Esophagus squamous epithelium (tissue), 5 donors: ENCODE measurements at regions not wholly inside any gene's neighbourhood (a gene's known extent, or its start where the extent isn't known, plus 50 kb on each side); places are given as distances from the start of the nearest gene placed in this dataset.

Experiments
- DNase-seq: peaks from one replicate; lab custom pipeline; 2025; lab: John Stamatoyannopoulos, UW
- H3K27ac ChIP-seq, 4 donors: fragments of 200-600 bp; sonication (generic); one replicate each; pipeline ENCODE4 v1.5.1; 2016 to 2019; ENCODE audit warnings: mild to moderate bottlenecking in 1 of 4
- H3K27me3 ChIP-seq, 4 donors: fragments of 200-600 bp; sonication (generic); 1 replicate in 3 of 4; 2 replicates in 1 of 4; pipeline versions ENCODE4 v1.5.1 to v1.6.0; 2017 to 2021; ENCODE audit warnings: antibody characterized with exemption in 1 of 4
- H3K36me3 ChIP-seq, 3 donors: fragments of 200-600 bp; sonication (generic); one replicate each; pipeline ENCODE4 v1.5.1; 2016 to 2019
- H3K4me1 ChIP-seq, 3 donors: fragments of 200-600 bp; sonication (generic); one replicate each; pipeline ENCODE4 v1.5.1; 2017 to 2019
- H3K4me3 ChIP-seq, 4 donors: fragments of 200-600 bp; sonication (generic); 1 replicate in 3 of 4; 2 replicates in 1 of 4; pipeline ENCODE4 v1.5.1; 2016 to 2019; ENCODE audit warnings: mild to moderate bottlenecking in 2 of 4, moderate library complexity in 1 of 4
- H3K9me3 ChIP-seq, 3 donors: fragments of 200-600 bp; sonication (generic); one replicate each; pipeline ENCODE4 v1.5.1; 2016 to 2019
- POLR2A ChIP-seq, 4 donors: fragments of 450-650 bp; IDR thresholded peaks; one replicate each; pipeline ENCODE4 v1.6.1; 2017; ENCODE audit warnings: antibody characterized with exemption in 4 of 4, mild to moderate bottlenecking in 4 of 4, moderate library complexity in 3 of 4
- WGBS, 2 donors: methylation state at CpG; one replicate each; pipeline ENCODE4 v1.1.5; 2018; 5-methylcytosine and 5-hydroxymethylcytosine counted together
- intact Hi-C: fragments of 100-400 bp; cut with DNase I; formaldehyde crosslinking; loops from one replicate; pipeline ENCODE4 v1.15.0; 2022
- TF ChIP-seq, protein P1 (sequence below), 6 experiments: fragments of 450-650 bp in 4 of 6; fragments of 200-600 bp in 2 of 6; sonication (generic) in 2 of 6; IDR thresholded peaks; one replicate each; pipeline ENCODE4 v1.5.1; 2016 to 2019; ENCODE audit warnings: antibody characterized with exemption in 6 of 6, mild to moderate bottlenecking in 4 of 6, moderate library complexity in 4 of 6
- donor health status: DM: yes; HTN: yes; CAD: no.

DNA sequence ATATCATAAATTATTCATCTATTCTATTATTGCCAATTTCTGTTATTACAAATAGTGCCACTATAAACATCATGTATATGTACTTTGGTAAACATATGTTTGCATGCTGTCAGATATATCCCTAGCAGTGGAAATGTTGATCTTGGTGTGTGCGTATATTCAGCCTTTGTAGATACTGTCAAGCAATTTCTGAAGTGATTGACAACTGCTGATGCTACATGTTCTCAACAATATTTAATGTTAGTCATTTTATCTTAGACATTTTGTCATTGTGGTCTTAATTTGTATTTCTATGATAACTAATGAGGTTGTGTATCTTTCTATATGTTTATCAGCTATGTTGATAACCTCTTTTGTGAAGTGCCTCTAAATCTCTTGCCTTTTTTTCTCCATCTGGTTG, 186.5 kb upstream of the NRG3 start:
- no peaks in the 10 kb centered on the region for H3K36me3 ChIP-seq
- no peaks in the 10 kb centered on the region for H3K27me3 ChIP-seq
- no peak overlapping the region for H3K4me3 ChIP-seq
- no peaks in the 10 kb centered on the region for H3K9me3 ChIP-seq
- H3K27ac ChIP-seq = no peak overlapping the region
- TF ChIP-seq POLR2A (IDR thresholded peaks at IDR 0.05) = no peak
- TF ChIP-seq, protein P1, sequence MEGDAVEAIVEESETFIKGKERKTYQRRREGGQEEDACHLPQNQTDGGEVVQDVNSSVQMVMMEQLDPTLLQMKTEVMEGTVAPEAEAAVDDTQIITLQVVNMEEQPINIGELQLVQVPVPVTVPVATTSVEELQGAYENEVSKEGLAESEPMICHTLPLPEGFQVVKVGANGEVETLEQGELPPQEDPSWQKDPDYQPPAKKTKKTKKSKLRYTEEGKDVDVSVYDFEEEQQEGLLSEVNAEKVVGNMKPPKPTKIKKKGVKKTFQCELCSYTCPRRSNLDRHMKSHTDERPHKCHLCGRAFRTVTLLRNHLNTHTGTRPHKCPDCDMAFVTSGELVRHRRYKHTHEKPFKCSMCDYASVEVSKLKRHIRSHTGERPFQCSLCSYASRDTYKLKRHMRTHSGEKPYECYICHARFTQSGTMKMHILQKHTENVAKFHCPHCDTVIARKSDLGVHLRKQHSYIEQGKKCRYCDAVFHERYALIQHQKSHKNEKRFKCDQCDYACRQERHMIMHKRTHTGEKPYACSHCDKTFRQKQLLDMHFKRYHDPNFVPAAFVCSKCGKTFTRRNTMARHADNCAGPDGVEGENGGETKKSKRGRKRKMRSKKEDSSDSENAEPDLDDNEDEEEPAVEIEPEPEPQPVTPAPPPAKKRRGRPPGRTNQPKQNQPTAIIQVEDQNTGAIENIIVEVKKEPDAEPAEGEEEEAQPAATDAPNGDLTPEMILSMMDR (IDR thresholded peaks at IDR 0.05) = no peak
- intact Hi-C loops = no loop called here
- no peak for DNase-seq
- 84 to 90% methylated on average over 1 of the region's 1 CpG for WGBS, 2 donors
- no peaks in the 10 kb centered on the region for H3K4me1 ChIP-seq

DNA sequence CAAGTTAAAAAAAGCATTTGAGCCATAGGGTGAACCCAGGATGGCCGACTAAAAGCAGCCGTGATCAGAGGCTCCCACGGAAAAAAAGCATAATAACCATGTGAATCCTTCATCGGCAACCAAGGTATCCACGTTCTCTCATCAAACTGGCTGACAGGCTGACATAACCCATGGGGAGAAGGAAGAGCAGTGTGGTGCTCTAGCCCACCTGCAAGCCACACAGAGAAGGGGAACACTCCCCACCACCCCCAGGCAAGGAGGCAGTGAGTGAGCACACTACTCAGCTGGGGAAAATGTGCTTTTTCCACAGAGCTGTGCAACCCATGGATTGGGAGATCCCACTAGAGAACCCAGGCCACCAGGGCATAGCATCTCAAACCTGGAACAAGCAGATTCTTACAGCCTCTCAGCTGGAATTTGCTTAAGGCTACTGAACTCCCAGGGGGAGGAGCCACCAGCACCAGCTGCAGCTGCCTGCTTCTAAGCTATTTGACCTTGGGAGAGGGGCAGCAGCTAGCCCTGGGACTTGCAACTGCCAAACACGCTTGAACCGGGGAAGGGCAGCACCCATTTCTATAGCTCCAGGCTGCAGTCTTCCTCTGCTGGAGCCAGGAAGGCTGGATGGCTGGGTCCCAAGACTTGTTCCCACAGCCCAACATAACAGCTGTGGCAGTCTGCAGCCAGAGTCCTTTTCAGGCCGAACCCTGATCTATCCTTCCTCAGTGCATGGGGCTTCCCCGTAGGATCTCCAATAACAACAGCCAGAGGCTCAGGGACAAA, 178.2 kb upstream of the NRG3 start:
- no peak for DNase-seq
- Histone ChIP-seq H3K4me1 (no peaks in the 10 kb centered on the region), H3K27ac (no peak overlapping the region), H3K4me3 (no peak overlapping the region), H3K9me3 (peaks cover 0 to 3% (median 0%) of the 10 kb centered on the region in 3 donors), H3K36me3 (no peaks in the 10 kb centered on the region), H3K27me3 (no peaks in the 10 kb centered on the region)
- WGBS, 2 donors = 57 to 68% methylated on average over 5 to 7 of the region's 9 CpGs
- TF ChIP-seq, protein P1 (IDR thresholded peaks at IDR 0.05) = no peak
- no peak for TF ChIP-seq POLR2A (IDR thresholded peaks at IDR 0.05)
- intact Hi-C loops = no loop called here

DNA sequence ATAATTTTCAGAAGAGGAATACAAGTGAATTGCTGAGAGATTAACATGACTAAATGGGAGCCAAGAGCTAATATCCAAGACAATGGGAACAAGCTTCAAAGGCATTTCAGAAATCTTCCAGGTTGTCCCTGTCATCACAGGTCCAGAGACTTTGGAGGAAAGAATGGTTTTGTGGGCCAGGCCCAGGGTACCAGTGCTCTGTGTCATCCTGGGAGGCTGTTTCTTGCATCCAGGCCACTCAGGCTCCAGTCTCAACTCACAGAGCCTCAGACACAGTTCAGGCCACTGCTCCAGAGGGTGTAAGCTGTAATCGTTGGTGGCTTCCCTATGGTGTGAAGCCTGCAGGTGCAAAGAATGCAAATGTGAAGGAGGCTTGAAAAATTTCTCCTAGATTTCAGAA, 170.4 kb upstream of the NRG3 start:
- TF ChIP-seq POLR2A (IDR thresholded peaks at IDR 0.05) = no peak
- TF ChIP-seq, protein P1 (IDR thresholded peaks at IDR 0.05) = no peak
- intact Hi-C loops = no loop called here
- Histone ChIP-seq H3K27ac (no peak overlapping the region), H3K36me3 (no peaks in the 10 kb centered on the region), H3K4me1 (no peaks in the 10 kb centered on the region), H3K4me3 (no peak overlapping the region), H3K27me3 (no peaks in the 10 kb centered on the region), H3K9me3 (peaks cover 0 to 2% (median 0%) of the 10 kb centered on the region in 3 donors)
- WGBS, 2 donors = 57% methylated on average over 1 of the region's 1 CpG; no CpG with 5 or more reads in 1 of the 2 donors
- DNase-seq = no peak

DNA sequence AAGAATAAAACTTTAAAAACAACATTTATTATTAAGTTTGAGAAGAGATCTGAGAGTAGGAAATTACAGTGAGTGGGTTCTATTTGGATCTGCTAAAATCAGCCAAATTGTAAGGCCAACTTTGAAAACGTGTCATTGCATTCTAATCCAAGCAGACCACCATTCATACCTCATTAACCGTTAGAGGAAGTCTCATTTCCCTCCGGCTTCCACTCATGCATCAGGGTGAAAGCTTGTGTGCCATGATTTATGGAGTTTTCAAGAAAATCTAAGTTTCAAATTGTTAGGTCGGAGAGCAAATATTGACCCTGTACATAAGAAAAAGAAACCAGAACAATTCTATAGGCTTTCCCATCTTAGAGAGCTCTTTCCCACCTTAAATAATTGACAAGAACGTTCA, 166.6 kb upstream of the NRG3 start:
- WGBS, 2 donors = 20 to 21% methylated on average over 5 of the region's 5 CpGs
- H3K4me3 ChIP-seq = no peak overlapping the region
- intact Hi-C loops = no loop called here
- TF ChIP-seq POLR2A (IDR thresholded peaks at IDR 0.05) = no peak
- TF ChIP-seq, protein P1 (IDR thresholded peaks at IDR 0.05) = no peak
- H3K9me3 ChIP-seq = no peaks in the 10 kb centered on the region
- H3K27ac ChIP-seq = no peak overlapping the region
- no peak for DNase-seq
- H3K4me1 ChIP-seq = no peaks in the 10 kb centered on the region
- H3K36me3 ChIP-seq = no peaks in the 10 kb centered on the region
- H3K27me3 ChIP-seq = no peaks in the 10 kb centered on the region

DNA sequence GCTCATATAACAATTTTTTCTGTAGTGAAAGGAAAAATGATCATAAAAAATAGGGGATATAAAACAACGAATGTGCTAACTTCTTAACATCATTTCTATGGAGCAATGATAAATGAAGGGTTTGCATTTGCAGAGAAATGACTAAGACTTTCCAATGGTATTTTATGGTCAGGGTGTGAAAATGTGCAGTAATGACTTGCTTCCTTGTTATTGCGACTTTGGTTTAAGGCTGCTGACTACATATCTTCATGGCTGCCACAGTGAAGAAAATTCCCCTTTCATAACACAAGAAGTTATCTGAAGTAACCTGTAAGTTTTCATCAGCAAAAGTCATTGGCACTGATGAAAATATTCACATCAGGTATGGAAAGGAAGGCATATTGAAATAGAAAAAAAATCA, 166.1 kb upstream of the NRG3 start:
- Histone ChIP-seq H3K27me3 (no peaks in the 10 kb centered on the region), H3K4me3 (no peak overlapping the region), H3K27ac (no peak overlapping the region), H3K4me1 (no peaks in the 10 kb centered on the region), H3K9me3 (no peaks in the 10 kb centered on the region), H3K36me3 (no peaks in the 10 kb centered on the region)
- TF ChIP-seq POLR2A (IDR thresholded peaks at IDR 0.05) = no peak
- TF ChIP-seq, protein P1 (IDR thresholded peaks at IDR 0.05) = no peak
- intact Hi-C loops = no loop called here
- WGBS, 2 donors = 16 to 32% methylated on average over 2 of the region's 2 CpGs
- no peak for DNase-seq
